Central memory CD4-positive, alpha-beta T cell (primary cell): ENCODE measurements at regions not wholly inside any gene's neighbourhood (a gene's known extent, or its start where the extent isn't known, plus 50 kb on each side); places are given as distances from the start of the nearest gene placed in this dataset.

Experiments used
- DNase-seq: peaks from one replicate; pipeline ENCODE4 v3.0.0; 2022

GRCh38 chr12:130074661-130075406 lies 87.4 kb upstream of the FZD10 start:
- no peak for DNase-seq

- DNase-seq = no peak
Measured at GRCh38 chr12:130075497-130076076, 86.7 kb upstream of the FZD10 start.

DNA sequence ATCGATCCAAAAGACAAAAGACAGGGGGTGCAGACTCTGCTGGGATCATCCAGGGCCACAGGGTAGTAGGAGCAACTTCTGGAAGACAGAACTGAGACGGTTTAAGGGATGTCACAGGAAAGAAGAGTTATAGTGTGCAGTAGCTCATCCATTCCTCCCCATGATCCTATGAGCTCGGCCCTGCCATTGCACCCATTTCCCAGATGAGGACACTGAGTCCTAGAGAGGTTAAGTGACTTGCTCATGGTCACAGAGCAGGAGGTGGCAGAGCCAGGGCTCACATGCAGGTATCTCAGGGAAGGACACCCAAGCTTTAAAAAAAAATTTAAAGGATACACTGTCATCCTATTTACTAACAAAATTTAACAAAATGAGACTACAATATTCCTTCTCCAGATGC lies 86.1 kb upstream of the FZD10 start:
- no peak for DNase-seq

- DNase-seq = no peak
Measured at GRCh38 chr12:130076752-130077151, 85.5 kb upstream of the FZD10 start.

- DNase-seq = no peak
Measured at GRCh38 chr12:130078852-130079251, 83.4 kb upstream of the FZD10 start.

GRCh38 chr12:130079279-130079678 lies 83.0 kb upstream of the FZD10 start:
- DNase-seq = no peak

GRCh38 chr12:130080205-130080604 lies 82.1 kb upstream of the FZD10 start:
- no peak for DNase-seq

DNA sequence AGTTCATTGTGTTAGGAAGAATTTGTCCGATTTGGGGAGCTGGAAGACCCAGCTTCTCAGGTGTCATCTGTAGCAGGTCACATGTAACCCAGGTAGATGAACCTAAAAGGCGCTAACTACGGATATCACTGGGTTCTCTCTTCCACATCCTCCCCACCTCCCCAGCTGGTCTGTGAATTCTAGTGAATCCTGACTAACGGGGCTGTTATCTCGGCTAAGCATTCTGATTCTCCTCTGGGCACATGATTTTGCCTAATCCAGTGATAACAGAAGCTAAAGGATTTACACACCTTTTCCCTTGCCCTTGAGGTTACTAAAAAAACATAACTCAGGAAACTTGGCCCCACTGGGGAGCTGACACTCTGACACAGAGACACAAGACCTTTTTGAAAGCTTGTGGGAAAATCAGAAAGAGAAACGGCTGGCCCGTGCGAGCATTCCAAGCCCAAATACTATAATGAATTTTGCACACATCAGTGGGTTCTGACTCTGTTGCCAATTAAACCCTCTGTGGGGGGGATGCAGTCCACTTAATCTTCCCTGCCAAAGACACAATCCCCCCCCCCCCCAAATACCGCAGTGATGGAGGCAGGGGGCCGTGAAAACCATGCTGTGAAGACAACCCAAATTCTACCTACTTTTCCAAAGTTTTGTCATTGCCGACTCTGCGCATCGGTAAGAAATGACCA lies 81.0 kb upstream of the FZD10 start:
- no peak for DNase-seq

DNA sequence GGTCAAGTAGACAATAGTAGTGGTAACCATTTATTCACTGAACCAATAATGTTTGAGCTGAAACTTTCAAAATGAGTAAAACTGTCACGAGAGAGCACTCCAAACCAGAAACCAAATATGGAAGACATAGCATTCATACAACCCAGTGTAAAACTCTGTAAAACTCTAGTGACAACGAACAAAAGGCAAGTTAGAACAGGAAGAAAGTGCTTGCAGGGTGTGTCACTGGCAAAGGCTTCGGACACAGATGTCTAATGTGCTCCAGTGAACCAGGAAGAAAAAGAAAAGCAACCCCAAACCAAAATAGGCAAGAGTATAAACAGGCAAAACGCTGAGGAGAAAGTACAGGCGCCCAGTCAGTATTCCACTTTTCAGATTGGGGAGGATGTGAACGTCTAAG lies 79.3 kb upstream of the FZD10 start:
- no peak for DNase-seq

GRCh38 chr12:130083734-130084133 lies 78.5 kb upstream of the FZD10 start:
- no peak for DNase-seq

DNA sequence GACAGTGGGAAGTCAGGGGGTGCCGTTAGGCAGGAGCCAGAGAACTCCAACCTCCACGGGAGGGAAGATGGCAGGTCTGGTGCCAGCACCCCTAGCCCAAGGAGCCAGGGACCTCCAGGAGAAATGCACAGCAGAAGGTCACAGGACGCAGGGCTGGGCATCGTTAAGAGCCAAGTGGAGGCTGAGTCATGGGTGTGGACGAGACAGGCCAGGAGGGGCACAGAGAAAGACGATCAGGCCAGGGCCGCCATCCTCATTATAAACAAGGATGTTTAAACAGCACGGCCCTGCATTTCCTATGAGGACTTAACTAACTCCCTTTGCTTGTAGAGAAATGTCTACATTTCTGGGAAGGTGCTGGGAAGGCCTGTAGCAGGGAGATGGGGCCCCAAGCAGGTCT lies 77.9 kb upstream of the FZD10 start:
- no peak for DNase-seq

DNA sequence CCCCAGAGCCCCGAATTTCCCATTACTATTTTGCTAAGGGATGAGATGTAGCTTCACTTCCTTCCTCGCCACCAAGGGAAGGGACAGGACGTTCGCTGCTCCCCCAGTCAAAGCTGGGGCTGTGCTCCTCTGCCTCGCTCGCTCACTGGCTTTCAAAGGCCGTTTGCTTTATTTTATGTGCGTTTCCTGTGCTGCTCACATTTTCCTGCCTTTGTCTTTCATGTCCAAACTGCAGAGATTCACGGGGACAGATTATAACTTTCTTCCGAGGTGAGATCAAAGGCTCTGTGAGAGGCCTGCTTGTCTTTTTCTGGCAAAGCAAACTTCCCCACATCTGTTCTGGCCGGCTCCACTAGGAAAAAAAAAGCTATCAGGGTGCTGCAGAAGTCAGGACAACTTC lies 76.0 kb upstream of the FZD10 start:
- no peak for DNase-seq

GRCh38 chr12:130086797-130087196 lies 75.5 kb upstream of the FZD10 start:
- no peak for DNase-seq

- DNase-seq = no peak
Measured at GRCh38 chr12:130087222-130087621, 75.0 kb upstream of the FZD10 start.

- no peak for DNase-seq
Measured at GRCh38 chr12:130088504-130088903, 73.8 kb upstream of the FZD10 start.

DNA sequence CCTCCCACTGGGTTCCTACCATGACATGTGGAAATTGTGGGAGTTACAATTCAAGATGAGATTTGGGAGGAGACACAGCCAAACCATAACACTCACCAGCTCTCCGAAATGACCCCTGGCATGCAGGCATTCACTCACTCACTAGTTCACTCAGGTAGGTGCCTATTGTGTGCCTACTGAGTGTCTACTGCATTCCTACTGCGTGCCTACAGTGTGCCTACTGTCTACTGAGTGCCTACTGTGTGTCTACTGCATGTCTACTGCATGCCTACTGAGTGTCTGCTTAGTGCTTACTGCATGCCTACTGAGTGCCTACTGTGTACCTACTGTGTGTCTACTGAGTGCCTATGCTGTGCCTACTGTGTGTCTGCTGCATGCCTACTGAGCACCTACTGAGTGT lies 71.7 kb upstream of the FZD10 start:
- no peak for DNase-seq

GRCh38 chr12:130093380-130093779 lies 68.9 kb upstream of the FZD10 start:
- DNase-seq = no peak

DNA sequence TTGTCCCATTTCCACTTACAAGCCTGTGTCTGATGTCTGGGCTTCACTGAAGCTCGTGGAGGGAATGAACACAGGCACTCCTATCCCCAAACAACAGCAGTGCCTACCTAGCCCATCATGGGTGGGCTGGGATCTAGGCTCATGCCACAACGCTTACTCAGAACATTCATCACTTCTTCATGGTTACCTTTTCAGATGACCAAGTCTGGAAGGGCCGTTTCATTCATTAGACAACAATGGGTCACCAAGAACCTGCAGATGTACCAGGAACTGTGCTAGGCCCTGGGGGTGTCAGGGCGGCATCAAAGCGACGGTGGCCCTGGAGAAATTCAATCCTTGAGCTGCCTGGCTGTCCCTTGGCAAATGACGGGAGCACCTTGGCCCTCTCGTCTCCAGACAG lies 64.9 kb upstream of the FZD10 start:
- no peak for DNase-seq

- DNase-seq = no peak
Measured at GRCh38 chr12:130097798-130098255, 64.4 kb upstream of the FZD10 start.

DNA sequence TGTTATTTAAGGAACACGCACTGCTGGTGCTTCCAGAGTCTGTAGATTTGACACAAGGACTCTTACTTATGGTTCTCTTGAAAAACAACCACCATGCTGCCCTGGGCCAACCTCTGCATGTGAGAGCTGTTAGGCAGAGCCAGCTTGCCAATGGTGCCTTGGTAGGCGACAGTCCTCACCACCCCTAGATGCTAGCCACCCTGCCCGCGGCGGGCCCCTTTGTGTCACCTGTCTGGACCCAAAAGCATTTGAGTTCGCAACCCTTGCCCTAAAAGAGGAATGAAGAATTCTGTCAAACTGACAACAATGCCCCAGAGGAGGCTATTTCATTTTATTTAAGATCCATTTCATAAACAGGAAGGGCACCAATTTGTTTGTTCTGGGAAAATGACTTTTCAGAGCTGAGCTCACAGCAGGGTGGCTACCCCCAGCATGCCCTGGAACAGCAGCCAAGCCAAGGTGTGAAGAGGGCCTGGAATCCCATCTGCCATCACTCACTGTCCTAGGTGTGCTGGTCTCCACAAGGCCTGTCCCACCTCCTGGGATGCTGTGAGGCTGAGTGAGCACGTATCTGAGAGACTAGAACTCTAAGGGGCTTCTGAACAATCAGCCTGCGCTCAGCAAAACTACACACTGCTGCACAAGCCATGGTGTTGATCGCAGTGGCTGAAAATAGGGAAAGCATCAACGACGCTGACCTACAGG lies 63.8 kb upstream of the FZD10 start:
- no peak for DNase-seq

DNA sequence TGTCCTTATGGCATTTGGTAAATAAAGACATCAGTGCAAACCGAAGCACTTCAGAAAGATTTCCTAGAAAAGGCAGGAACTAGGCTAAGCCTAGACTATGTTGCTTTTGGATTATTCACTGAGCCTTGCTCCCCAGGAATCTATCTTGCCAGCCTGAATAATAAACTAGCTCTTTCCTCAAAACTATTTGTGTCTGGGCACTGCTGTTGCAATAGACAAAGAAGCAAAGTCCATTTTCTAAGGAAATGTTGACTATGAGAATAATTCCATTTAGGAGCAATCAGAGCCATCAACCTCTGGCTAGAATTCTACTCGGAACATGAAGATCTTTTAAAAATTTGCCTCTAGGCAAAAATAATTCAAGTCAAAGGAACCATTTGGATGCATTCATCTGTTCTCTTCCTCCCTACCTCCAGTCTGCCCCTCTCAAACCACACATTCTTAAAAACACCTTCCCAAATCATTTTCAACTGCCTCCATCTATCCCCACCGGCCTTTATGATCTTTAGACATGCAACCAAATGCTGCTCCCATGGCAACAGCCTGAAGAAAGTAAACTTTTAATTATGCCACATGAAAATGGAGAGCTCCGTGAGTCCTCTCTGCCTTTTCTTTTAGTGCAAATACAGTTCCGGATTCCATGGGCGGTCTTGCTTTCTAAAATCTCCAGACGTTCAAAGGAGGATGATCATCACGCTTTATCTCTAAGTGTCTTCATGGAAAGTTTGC lies 61.5 kb upstream of the FZD10 start:
- no peak for DNase-seq

- no peak for DNase-seq
Measured at GRCh38 chr12:130101370-130101769, 60.9 kb upstream of the FZD10 start.

DNA sequence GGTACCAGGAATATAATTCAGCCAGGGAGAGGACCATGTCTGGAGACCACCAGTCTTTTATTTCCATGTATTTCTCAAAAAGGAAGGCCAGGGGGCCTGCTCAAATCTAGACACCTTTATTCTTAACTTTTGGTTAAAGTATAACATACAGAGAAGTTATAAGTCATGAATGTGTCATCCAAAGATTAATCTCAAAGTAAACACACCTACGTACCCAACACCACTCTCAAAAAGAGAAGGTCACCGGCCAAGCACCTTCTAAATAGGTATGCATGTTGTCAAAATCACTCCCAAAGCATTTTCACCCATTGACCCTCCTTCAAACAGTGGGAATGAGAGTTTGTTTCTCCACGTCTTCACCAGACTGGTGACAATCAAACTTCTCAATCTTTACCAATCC lies 60.0 kb upstream of the FZD10 start:
- DNase-seq = no peak
